ENCODE measurements at regions not wholly inside any gene's neighbourhood (a gene's known extent, or its start where the extent isn't known, plus 50 kb on each side); places are given as distances from the start of the nearest gene placed in this dataset.

- TF ChIP-seq CTCF (IDR thresholded peaks at IDR 0.05; ENCODE audit: insufficient read depth, low read length): no peak
- TF ChIP-seq POLR2AphosphoS5 (IDR thresholded peaks at IDR 0.05; ENCODE audit: low read depth): no peak
- TF ChIP-seq REST (IDR thresholded peaks at IDR 0.05; ENCODE audit: insufficient replicate concordance, low read depth): no peak
- no peak for TF ChIP-seq SPI1 (IDR thresholded peaks at IDR 0.05; ENCODE audit: borderline replicate concordance, low read depth)
Observed at GRCh38 chr15:96053031-96053780, 277.3 kb upstream of the NR2F2 start.
